CD4-positive, alpha-beta T cell treated with Interferon alpha-2 for 1 hour (primary cell): ENCODE measurements at regions not wholly inside any gene's neighbourhood (a gene's known extent, or its start where the extent isn't known, plus 50 kb on each side); places are given as distances from the start of the nearest gene placed in this dataset.
"Not testable (repeated sequence)": the region's sequence is repeated elsewhere in the genome, so short reads cannot be mapped to it uniquely, and the experiment has no call there.

Experiments
- DNase-seq, 2 donors: peaks; one replicate each; pipeline ENCODE4 v3.0.0-alpha.2; 2020 to 2022

DNA sequence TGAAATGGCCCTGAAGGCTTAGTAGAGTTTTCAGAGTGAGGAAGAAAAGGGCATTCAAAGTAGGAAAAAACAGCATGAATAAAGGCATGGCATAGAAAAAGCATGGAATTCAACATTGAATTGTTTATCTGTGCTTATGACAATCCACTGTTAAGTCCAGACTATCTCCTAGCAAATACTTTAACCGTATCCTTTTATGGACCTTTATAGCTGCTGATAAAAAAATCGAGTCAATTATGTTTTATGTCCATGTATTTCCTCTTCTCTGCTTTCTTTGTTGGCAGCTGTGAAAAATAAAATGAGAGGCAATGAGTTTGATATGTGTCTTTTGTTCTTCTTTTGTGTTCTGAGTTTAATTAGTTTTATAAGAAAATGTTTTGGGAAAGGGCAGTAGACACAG is 70.4 kb downstream of the TDRD15 start:
- DNase-seq: no peak

DNA sequence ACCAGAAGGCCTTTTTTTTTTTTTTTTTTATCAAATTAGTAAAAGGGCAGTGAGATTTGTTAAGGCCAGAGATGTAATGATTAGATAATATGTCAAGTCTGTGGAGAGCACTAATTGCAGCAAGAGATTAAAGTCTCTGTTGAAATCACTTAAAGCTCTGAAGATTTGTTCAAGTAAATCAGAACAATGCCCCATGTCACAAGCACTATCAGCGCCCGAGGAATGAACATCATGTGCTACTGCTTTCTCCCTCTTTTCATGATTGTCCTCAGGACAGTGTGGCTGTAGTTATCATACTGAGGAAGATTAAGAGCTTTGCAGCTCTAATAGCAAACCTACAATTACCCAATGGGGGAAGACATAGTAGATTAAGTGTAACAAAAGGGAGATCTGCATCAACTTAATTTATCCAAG is 71.1 kb downstream of the TDRD15 start:
- DNase-seq: no peak

DNA sequence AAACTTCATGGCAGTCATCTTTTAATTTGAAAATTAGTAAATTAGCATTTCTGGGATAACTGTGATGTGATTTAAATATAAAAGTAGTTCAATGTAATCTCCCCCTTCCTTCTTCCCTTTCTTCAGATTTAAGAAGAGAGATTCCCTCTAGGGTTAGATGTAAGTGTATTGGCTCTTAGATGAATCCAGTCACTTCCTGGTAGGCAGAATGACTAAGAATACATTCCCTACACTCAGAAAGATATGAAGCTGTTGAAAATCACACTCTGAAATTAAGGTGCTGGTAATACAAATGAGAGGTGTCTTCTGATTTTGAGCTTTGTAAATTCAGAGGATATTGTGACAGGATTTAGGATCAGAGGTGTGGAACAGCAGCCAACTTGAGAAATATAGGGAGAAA is 71.6 kb downstream of the TDRD15 start:
- DNase-seq: no peak

DNA sequence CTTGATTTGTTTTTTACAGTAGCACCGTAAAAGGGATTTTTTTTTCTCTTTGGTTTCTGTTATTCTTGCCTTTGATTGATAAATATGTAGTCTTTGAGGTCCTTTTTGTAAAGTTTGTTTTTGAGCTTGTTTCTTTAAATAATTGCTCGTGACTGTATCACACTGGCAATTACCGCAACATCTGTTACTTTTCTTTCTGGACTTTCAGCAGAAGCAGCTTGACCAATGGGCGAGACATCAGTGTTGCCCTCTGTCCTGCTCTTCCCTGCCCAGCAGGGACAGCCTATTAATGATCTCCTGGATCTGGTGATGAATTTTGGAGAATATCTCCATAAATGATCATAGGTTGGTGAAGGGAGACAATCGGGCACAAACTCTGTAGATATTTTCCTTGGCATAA is 74.9 kb downstream of the TDRD15 start:
- no peak for DNase-seq

DNA sequence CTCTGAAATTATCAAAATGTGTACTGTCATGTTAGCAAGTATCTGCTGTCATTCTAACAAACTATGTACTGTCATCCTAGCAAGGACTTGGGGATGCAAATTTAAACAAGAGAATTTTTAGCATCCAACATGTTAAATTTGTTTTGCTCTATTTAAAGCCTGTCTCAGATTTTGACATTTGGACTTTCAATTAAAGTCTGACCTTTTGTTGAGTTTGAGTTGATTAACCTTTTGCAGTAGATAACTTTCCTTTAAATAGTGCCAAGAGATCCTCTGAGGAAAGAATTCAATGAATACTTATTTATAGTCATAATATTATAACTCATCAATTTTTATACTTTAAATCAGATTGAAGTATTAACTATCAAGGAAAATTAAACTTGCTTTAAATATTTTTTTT is 80.2 kb downstream of the TDRD15 start:
- DNase-seq: no peak

DNA sequence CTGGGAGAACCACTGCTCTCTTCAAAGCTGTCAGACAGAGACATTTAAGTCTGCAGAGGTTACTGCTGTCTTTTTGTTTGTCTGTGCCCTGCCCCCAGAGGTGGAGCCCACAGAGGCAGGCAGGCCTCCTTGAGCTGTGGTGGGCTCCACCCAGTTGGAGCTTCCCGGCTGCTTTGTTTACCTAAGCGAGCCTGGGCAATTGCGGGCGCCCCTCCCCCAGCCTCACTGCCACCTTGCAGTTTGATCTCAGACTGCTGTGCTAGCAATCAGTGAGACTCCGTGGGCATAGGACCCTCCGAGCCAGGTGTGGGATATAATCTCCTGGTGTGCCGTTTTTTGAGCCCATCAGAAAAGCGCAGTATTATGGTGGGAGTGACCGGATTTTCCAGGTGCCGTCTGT is 90.3 kb downstream of the TDRD15 start:
- not testable (repeated sequence) for DNase-seq

DNA sequence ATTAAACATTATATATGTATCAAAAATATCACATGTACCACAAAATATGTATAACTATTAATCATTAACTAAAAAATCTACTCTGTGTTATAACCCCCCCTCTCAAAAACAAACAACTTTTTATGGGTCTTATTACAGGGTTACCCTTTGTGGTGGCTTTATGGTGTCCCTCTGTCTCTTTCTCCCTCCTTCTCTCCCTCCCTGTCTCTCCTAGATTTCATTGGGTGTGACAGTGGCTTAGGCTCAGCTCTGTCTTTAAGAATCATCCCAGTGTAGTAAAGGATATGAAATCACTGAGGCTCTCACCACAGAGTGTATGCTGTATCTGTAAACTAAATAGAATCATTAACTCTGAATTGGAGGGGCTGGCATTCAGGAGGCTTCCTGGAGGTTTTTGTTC is 93.7 kb downstream of the TDRD15 start:
- DNase-seq: no peak

DNA sequence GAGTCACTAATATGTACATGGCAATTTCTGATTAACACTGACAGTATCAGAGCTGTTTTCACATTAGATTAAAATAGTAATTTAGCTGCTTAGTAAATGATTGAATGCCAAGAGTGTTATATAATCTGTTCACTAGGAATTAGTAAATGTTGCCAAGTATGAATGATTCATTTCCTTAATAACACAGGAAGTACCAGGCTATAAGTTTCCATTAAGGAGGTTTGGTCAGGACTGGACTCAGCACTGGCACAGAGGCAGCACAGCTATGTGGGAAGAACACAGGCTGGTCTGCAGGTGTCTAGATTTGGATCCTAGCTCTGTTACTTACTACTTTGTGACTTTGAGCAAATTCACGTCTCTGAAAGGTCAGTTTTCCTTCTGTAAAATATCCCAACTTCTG is 97.2 kb downstream of the TDRD15 start:
- no peak for DNase-seq

DNA sequence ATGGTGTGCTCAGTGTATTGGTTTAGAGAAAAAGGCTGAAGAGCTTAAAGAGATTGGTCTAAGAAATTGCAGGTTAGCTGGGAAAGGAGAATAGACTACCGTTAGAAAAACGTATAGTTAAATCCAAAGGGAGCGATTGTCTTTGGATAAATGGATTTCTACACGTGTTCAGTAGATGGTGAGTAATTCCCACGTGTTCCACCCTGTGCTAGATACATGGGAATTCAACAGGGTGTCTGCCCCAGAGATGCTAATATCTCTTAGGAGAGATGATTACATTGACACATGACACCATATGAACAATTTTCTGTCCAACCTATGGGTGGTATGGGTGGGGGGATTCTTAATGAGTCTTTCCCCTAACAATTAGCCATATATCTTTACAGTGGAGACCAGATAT is 99.8 kb downstream of the TDRD15 start:
- no peak for DNase-seq

DNA sequence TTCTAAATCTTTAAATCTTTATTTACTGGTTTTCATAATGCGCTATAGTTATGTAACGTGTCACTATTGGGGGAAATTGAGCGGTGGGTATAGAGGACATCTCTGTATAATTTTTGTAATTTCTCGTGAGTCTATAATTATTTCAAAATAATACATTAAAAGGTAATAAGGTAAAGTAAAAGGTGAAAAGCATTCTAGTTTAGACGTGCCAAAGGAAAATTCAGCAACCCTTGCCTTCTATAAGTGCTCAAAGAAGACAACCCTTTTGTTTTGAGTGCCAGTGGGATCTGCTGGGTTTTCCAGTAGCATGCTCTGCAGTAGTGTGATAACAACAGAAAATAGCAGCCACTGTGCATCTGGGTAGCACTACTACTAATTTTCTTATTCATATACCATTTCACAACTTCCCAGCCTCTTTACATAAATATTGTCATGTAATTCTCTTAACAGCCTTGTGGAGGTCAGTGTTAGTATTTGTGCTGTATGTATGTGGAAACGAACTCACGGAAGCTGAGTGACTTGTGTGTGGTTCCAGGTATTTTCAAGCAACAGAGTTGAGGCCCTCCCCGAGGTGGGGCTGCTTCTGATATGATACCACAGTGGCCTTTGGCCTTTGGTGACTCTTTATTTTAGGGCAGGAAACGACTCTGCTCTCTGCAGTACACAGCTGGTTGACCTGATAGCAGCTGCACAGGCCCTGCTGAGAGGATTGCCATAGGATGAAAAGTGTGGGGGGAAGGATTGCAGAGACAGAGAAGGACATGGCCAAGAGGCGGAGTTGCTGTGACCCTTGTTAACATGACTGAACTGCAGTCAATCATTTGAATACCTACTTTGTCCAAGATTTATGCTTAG is 104.5 kb downstream of the TDRD15 start:
- DNase-seq: no peak

DNA sequence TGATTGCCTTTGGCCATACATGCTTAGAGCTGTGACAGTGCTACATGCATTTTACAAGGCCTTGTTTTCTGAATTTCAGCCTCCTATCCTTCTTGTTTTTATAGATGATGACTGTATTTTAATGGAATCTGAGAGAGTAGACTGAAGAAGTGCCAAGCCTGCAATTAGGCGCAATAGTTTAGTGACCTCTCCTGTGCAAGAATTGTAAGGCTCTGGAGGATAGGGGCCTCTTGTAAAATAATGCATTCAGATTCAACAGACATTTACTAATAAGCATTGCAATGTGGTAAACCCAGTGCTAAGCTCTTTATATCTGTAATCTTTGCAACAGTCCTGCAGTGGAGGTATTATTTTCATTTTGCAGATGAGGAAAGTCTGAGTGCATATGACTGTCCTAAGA is 105.5 kb downstream of the TDRD15 start:
- no peak for DNase-seq

DNA sequence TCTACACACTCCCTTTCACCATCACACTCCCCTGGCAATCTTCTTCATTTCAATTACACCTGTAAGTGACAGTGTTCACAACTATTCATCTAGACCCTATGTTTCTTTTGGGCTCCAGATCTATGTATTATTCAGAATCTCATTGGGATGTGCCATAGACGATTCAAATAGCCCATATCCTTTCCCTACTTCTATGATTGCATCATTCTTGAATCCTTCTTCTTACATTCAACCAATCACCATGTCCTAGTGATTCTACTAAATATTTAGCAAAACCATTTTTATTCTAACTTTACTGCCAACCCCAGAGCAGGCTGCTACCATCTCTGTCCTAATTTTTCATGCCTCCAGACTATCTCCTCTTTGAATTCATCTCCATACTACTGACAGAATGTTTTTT is 106.4 kb downstream of the TDRD15 start:
- DNase-seq: no peak

DNA sequence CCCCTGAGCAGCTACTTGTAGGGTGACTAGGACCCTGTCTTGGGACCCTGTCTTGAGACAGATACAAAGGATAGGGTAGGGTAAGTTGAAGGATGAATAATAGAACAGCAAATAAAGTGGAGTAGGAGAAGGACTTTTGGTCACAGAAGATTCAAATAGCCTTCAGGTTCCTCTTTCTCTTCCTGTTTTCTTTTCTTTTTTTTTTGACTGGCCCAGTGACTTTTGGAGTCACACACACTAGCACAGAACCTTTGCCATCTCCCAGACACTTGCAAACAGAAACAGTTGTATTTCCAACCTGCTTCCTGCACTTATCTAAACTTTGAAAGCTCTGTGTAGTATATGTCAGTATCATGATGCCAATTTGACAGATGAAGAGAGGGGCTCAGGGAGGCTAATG is 108.2 kb downstream of the TDRD15 start:
- DNase-seq: no peak

DNA sequence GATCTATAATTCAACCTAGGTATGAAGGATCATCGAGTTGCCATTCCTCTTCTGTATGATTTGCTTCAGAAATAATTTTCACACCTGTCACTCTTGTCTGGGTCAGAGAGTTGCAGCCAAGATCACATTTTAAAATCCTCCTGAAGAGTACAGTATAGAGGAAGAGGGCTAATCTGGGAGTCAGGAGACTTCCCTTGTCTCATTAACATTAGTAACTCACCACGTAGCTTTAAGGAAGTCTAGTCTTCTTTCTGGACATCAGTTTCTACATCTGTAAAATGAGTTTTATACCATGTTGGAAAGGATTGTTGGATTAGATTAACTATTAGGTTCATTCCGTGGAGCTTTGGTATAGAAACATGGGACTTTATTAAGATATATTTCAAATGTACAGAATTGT is 109.4 kb downstream of the TDRD15 start:
- DNase-seq: no peak

DNA sequence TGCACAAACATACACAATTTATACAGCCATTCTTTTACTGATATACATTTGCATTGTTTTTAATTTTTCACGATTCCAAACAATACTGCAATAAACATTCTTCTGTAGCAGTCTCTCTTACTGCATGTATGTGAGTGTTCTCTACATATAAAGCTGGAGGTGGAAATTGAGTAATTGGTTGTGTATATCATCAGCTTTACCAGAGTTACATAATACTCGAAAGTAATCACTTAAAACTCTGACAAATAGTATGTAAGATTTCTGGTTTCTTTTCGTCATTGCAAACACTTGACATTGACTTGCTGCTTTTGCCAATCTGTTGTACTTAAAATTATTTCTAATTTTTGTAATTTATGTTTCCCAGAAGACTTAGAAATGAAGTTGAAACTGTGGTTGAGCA is 110.2 kb downstream of the TDRD15 start:
- no peak for DNase-seq

DNA sequence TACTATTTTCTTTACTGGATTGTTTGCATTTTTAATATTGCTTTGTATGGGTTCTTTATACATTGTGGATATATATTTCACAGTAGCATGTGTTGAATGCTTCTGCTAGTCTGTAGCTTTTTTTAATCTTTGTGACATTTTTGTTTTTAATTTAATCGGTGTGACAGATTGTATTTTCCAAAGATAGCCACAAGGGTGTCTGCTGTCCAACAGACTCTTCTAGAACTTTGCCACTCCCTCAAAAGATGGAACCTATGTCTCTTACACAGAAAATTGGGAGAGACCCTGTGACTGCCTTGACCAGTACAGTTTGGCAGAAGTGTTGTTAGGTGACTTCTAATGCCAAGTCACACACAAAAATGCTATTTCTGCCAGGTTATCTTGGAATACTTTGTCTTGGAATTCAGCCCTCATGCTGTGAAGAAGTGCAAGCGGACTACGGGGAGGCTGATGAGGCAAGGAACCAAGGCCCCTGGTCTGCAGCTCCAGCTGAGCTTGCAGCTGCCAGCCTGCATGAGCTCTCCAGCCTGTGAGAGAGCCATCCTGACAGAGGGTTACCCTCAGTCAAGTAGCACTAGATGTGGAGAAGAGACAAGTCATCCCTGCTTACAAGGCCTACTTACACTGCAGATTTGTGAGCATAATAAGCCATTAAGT is 110.8 kb downstream of the TDRD15 start:
- DNase-seq: no peak

DNA sequence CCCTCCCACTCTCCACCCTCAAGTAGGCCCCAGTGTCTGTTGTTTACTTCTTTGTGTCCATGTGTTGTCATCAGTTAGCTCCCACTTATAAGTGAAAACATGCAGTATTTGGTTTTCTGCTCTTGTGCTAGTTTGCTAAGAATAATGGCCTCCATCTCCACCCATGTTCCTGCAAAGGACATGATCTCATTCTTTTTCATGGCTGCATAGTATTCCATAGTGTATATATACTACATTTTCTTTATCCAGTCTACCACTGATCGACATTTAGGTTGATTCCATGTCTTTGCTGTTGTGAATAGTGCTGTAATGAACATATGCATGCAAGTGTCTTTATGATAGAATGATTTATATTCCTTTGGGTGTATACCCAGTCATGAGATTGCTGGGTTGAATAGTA is 116.0 kb downstream of the TDRD15 start:
- not testable (repeated sequence) for DNase-seq

DNA sequence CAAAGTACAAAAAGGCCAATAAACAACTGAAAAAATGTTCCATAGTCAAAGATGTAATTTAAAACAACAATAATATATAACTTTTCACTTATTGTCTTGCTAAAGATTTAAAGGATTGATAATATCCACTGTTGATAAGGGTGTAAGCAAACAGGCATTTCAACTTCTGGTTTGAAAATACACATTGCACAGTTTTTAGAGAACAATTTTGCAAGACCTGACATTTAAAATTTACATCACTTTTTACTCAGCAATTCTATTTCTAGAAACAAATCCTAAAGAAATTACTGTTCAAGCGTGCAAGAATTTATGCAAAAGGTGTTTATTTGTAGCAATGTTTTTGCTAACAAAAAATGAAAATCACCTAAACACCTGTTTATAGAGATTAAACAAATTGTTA is 120.4 kb downstream of the TDRD15 start:
- no peak for DNase-seq

DNA sequence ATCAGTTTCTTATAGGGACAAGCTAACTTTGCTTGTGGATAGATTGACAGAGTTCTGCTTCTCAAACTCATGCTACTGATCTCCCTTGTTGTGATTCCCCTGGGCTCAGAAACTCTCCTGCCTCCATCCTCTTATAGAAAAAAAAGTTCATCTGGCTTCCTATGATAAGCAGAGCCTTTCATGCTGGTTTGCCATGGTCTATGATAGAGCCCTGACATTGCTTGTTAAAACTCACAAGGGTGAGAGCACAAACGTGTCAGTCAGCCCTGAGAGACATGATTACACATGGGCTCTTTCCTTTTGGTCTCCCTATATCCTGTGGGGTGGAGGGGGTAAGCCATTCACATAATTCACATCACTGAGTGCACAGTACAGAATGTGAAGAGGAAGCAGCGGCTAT is 121.8 kb downstream of the TDRD15 start:
- no peak for DNase-seq

DNA sequence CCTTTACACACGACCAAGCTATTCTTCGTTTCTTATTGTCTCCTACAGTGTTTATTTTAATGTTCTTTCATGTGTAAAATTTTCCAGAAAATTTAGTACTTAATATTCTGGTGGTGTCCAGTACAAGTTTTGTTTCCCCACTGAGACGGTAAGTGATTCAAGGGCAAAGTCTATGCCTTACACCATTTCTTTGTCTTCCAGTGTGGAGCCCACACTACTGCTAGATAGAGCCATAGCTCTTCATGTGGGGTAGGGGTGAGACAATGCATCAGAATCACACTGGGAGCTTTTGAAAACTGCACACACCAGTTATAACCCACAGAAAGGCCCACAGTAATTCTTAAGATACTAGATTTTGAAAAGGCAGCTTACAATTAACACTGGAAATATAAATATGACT is 125.6 kb downstream of the TDRD15 start:
- DNase-seq: no peak

DNA sequence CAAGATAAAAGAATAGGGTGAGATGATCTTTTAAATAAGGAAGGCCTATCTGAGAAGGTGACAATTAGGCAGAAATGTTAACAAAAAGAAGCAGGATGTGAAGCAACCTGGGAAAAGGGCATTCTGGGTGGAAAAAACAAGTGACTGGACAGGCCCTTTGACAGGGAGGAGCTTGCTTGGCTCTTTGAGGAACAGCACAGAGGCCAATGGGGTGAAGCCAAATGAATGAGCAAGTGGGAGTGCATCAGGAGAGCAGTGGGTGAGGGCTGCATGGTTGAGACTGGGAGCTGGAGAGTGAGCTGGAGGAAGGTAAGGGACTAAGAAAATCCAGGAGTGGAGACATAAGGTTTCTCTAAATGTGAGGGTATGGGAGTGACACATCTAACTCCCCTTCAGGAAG is 126.9 kb downstream of the TDRD15 start:
- no peak for DNase-seq

DNA sequence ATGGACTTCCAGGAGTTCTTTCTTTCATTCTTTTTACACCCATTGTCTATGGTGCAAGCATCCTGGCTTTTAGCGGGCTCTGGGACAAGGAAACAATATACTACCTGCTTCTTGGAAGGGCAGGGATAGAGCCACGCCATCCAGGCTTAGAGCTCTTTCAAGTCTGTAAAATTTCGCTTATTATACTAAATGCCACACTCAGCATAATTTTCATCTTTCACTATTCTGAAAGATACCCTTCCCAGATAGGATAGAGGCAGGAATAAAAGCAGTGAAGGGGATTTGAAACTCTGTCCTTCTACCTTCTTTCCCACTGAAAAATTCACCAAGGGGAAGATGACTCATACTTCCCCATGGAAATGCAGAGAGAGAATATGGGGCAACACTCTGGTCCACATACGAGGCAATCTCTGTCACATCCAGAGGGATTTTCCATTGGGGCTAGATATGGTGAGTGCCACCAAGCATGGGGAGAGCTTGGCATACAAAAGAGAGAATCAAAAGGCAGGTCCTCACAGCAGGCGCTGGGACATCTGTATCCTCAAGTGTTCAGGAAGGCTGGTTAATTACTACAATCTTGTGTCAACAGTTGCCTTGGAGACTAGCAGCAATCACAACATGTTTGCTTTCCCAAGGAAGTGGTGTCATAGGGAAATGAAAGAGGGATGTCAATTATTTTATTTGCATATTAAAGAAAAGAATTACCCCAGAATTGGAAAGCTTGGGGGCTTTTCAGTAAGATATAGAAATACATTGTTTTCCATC is 127.6 kb downstream of the TDRD15 start:
- no peak for DNase-seq

DNA sequence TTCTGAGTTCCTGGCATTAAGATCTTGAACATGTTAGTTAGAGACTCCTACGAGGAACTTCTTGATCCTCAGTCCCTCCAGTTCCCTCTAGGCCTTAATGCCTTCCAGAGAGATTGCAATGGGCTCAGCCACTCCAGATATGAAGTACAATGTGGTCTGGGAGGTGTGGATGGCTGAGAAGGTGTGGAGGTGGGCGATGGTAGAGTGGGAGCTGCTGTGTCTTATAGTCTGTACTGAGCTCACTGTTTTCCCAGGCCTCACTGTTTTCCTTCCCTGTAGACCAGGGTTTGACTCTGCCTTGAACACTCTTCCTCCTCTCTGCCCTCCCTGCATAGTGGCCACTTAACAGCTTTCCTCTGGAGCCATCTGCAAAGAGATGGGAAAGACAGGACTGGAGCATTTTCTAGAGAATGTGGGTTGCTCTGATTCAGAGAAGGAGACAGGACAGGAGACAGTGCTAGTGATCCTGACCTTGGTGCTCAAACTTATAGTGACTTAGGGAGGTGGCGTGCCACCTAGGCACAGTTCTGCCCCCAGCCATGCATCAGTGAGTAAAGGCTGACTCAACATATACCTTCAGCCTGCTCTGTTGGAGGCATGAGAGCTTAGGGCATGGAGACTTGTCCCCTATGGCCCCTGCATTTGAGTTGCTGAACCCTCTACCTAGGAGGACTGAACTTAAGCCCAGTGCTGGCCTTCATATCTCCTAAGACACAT is 129.7 kb downstream of the TDRD15 start:
- DNase-seq: no peak
